ENCODE measurements at regions not wholly inside any gene's neighbourhood (a gene's known extent, or its start where the extent isn't known, plus 50 kb on each side); places are given as distances from the start of the nearest gene placed in this dataset.

- Histone ChIP-seq H3K9ac (no peak overlapping the region), H4K20me1 (no peaks in the 10 kb centered on the region), H3K4me2 (no peak overlapping the region), H3K4me3 (no peak overlapping the region), H3K27me3 (no peaks in the 10 kb centered on the region), H3K4me1 (peaks cover 26% of the 10 kb centered on the region), H3K36me3 (no peaks in the 10 kb centered on the region), H3K27ac (no peak overlapping the region), H3K9me3 (no peaks in the 10 kb centered on the region)
- TF ChIP-seq Cebpa-rat (IDR thresholded peaks at IDR 0.05): no peak
These were observed 169.4 kb downstream of the SHQ1 start for GRCh38 chr3:72678867-72679266.

- no peak overlapping the region for H3K4me3 ChIP-seq
- H4K20me1 ChIP-seq: no peaks in the 10 kb centered on the region
- no peaks in the 10 kb centered on the region for H3K36me3 ChIP-seq
- no peak overlapping the region for H3K27ac ChIP-seq
- H3K4me2 ChIP-seq: no peak overlapping the region
- no peak for TF ChIP-seq Cebpa-rat (IDR thresholded peaks at IDR 0.05)
- H3K27me3 ChIP-seq: no peaks in the 10 kb centered on the region
- no peaks in the 10 kb centered on the region for H3K9me3 ChIP-seq
- no peak overlapping the region for H3K9ac ChIP-seq
- peaks cover 31% of the 10 kb centered on the region for H3K4me1 ChIP-seq
These were observed 169.9 kb downstream of the SHQ1 start for GRCh38 chr3:72678380-72678779.

GRCh38 chr3:72675243-72675642 lies 173.0 kb downstream of the SHQ1 start:
- Histone ChIP-seq H3K27ac (no peak overlapping the region), H3K4me3 (no peak overlapping the region), H3K4me1 (peaks cover 39% of the 10 kb centered on the region), H3K9me3 (no peaks in the 10 kb centered on the region), H3K27me3 (no peaks in the 10 kb centered on the region), H4K20me1 (no peaks in the 10 kb centered on the region), H3K4me2 (no peak overlapping the region), H3K36me3 (no peaks in the 10 kb centered on the region), H3K9ac (no peak overlapping the region)
- no peak for TF ChIP-seq Cebpa-rat (IDR thresholded peaks at IDR 0.05)

GRCh38 chr3:72673011-72673771 lies 175.1 kb downstream of the SHQ1 start:
- Histone ChIP-seq H3K27me3 (no peaks in the 10 kb centered on the region), H3K4me1 (peaks cover 27% of the 10 kb centered on the region), H3K27ac (no peak overlapping the region), H3K9me3 (no peaks in the 10 kb centered on the region), H3K36me3 (no peaks in the 10 kb centered on the region), H3K9ac (no peak overlapping the region), H4K20me1 (no peaks in the 10 kb centered on the region), H3K4me3 (no peak overlapping the region), H3K4me2 (peak overlapping the region; percentile 61)
- TF ChIP-seq Cebpa-rat (IDR thresholded peaks at IDR 0.05): no peak

- Histone ChIP-seq H3K4me3 (no peak overlapping the region), H4K20me1 (no peaks in the 10 kb centered on the region), H3K27me3 (no peaks in the 10 kb centered on the region), H3K27ac (no peak overlapping the region), H3K4me1 (peaks cover 19% of the 10 kb centered on the region), H3K36me3 (no peaks in the 10 kb centered on the region), H3K9ac (no peak overlapping the region), H3K4me2 (no peak overlapping the region), H3K9me3 (no peaks in the 10 kb centered on the region)
- no peak for TF ChIP-seq Cebpa-rat (IDR thresholded peaks at IDR 0.05)
These were observed 179.0 kb downstream of the SHQ1 start for GRCh38 chr3:72669224-72669623.

GRCh38 chr3:72666447-72666755 lies 181.8 kb downstream of the SHQ1 start:
- no peak for TF ChIP-seq Cebpa-rat (IDR thresholded peaks at IDR 0.05)
- H3K27me3 ChIP-seq: no peaks in the 10 kb centered on the region
- no peak overlapping the region for H3K4me2 ChIP-seq
- H3K36me3 ChIP-seq: no peaks in the 10 kb centered on the region
- peaks cover 15% of the 10 kb centered on the region for H3K4me1 ChIP-seq
- no peak overlapping the region for H3K4me3 ChIP-seq
- H3K9ac ChIP-seq: no peak overlapping the region
- H3K27ac ChIP-seq: no peak overlapping the region
- H3K9me3 ChIP-seq: no peaks in the 10 kb centered on the region
- no peaks in the 10 kb centered on the region for H4K20me1 ChIP-seq

GRCh38 chr3:72665701-72666446 lies 182.4 kb downstream of the SHQ1 start:
- Histone ChIP-seq H3K27ac (no peak overlapping the region), H3K9ac (no peak overlapping the region), H3K4me3 (no peak overlapping the region), H3K9me3 (no peaks in the 10 kb centered on the region), H4K20me1 (no peaks in the 10 kb centered on the region), H3K27me3 (no peaks in the 10 kb centered on the region), H3K4me1 (peaks cover 15% of the 10 kb centered on the region), H3K36me3 (no peaks in the 10 kb centered on the region), H3K4me2 (no peak overlapping the region)
- no peak for TF ChIP-seq Cebpa-rat (IDR thresholded peaks at IDR 0.05)

GRCh38 chr3:72665103-72665502 lies 183.1 kb downstream of the SHQ1 start:
- Histone ChIP-seq H3K4me2 (no peak overlapping the region), H3K4me1 (peaks cover 15% of the 10 kb centered on the region), H3K9ac (no peak overlapping the region), H3K9me3 (no peaks in the 10 kb centered on the region), H3K36me3 (no peaks in the 10 kb centered on the region), H3K4me3 (no peak overlapping the region), H3K27ac (no peak overlapping the region), H4K20me1 (no peaks in the 10 kb centered on the region), H3K27me3 (no peaks in the 10 kb centered on the region)
- no peak for TF ChIP-seq Cebpa-rat (IDR thresholded peaks at IDR 0.05)

- Histone ChIP-seq H3K27ac (no peak overlapping the region), H3K36me3 (no peaks in the 10 kb centered on the region), H3K4me3 (no peak overlapping the region), H3K9me3 (no peaks in the 10 kb centered on the region), H3K4me2 (peak overlapping the region; percentile 39; the same call in 1 of the 2 replicates), H3K27me3 (no peaks in the 10 kb centered on the region), H3K9ac (no peak overlapping the region), H3K4me1 (peaks cover 15% of the 10 kb centered on the region), H4K20me1 (no peaks in the 10 kb centered on the region)
- TF ChIP-seq Cebpa-rat (IDR thresholded peaks at IDR 0.05): no peak
These were observed 183.9 kb downstream of the SHQ1 start for GRCh38 chr3:72664184-72664975.

GRCh38 chr3:72663429-72663828 lies 184.8 kb downstream of the SHQ1 start:
- no peaks in the 10 kb centered on the region for H3K27me3 ChIP-seq
- H3K4me2 ChIP-seq: peak overlapping the region; percentile 39
- TF ChIP-seq Cebpa-rat (IDR thresholded peaks at IDR 0.05): no peak
- H3K4me3 ChIP-seq: no peak overlapping the region
- no peak overlapping the region for H3K9ac ChIP-seq
- no peaks in the 10 kb centered on the region for H4K20me1 ChIP-seq
- H3K27ac ChIP-seq: no peak overlapping the region
- peaks cover 15% of the 10 kb centered on the region for H3K4me1 ChIP-seq
- H3K9me3 ChIP-seq: no peaks in the 10 kb centered on the region
- H3K36me3 ChIP-seq: no peaks in the 10 kb centered on the region

All from BLaER1 (cell line).